Tibial nerve (tissue), 4 donors: ENCODE measurements at regions not wholly inside any gene's neighbourhood (a gene's known extent, or its start where the extent isn't known, plus 50 kb on each side); places are given as distances from the start of the nearest gene placed in this dataset.

Experiments
- DNase-seq, 2 donors: peaks; one replicate each; pipeline ENCODE4 v3.0.0-alpha.2; 2019; ENCODE audit warnings: low spot score in 2 of 2
- H3K27ac ChIP-seq, 4 donors: fragments of 200-600 bp; sonication (generic) in 3 of 4; one replicate each; pipeline ENCODE4 v1.5.1; 2017 to 2019; ENCODE audit warnings: mild to moderate bottlenecking in 1 of 4
- H3K27me3 ChIP-seq, 2 donors: fragments of 200-600 bp; sonication (generic) in 1 of 2; one replicate each; pipeline versions ENCODE4 v1.5.1 to v1.6.0; 2017 to 2019
- H3K36me3 ChIP-seq, 3 donors: fragments of 200-600 bp; sonication (generic); one replicate each; pipeline ENCODE4 v1.5.1; 2018 to 2019
- H3K4me1 ChIP-seq, 4 donors: fragments of 200-600 bp; sonication (generic) in 3 of 4; one replicate each; pipeline ENCODE4 v1.5.1; 2017 to 2019
- H3K4me3 ChIP-seq, 4 donors: fragments of 200-600 bp; sonication (generic) in 3 of 4; one replicate each; pipeline ENCODE4 v1.5.1; 2017 to 2019; ENCODE audit warnings: mild to moderate bottlenecking in 1 of 4, moderate library complexity in 1 of 4
- H3K9me3 ChIP-seq, 4 donors: fragments of 200-600 bp; sonication (generic) in 3 of 4; one replicate each; pipeline ENCODE4 v1.5.1; 2017 to 2019
- CTCF ChIP-seq, 5 experiments: fragments of 200-600 bp in 3 of 5; fragments of 450-650 bp in 2 of 5; sonication (generic) in 3 of 5; IDR thresholded peaks; one replicate each; pipeline ENCODE4 v1.5.1; 2016 to 2019; ENCODE audit warnings: antibody characterized with exemption in 5 of 5, mild to moderate bottlenecking in 3 of 5, moderate library complexity in 2 of 5
- EP300 ChIP-seq, 2 donors: sonication (generic); formaldehyde crosslinking; IDR thresholded peaks; one replicate each; pipeline ENCODE4 v1.6.1; 2017; ENCODE audit warnings: antibody characterized with exemption in 2 of 2, mild to moderate bottlenecking in 1 of 2
- POLR2A ChIP-seq, 2 donors: fragments of 450-650 bp; IDR thresholded peaks; one replicate each; pipeline ENCODE4 v1.6.1; 2017; ENCODE audit warnings: antibody characterized with exemption in 2 of 2, mild to moderate bottlenecking in 2 of 2, moderate library complexity in 2 of 2
- WGBS, 2 donors: methylation state at CpG; one replicate each; pipeline ENCODE4 v1.1.5; 2018; 5-methylcytosine and 5-hydroxymethylcytosine counted together

GRCh38 chr18:43380104-43380672 lies 102.9 kb upstream of the SYT4 start:
- no peaks in the 10 kb centered on the region for H3K36me3 ChIP-seq
- no peaks in the 10 kb centered on the region for H3K9me3 ChIP-seq
- TF ChIP-seq EP300 (IDR thresholded peaks at IDR 0.05) (no peak), CTCF (IDR thresholded peaks at IDR 0.05) (no peak), POLR2A (IDR thresholded peaks at IDR 0.05) (no peak)
- H3K4me3 ChIP-seq = no peak overlapping the region
- 42 to 47% methylated on average over 4 of the region's 4 CpGs for WGBS, 2 donors
- no peaks in the 10 kb centered on the region for H3K27me3 ChIP-seq
- H3K4me1 ChIP-seq = no peaks in the 10 kb centered on the region
- no peak for DNase-seq
- no peak overlapping the region for H3K27ac ChIP-seq

GRCh38 chr18:43382641-43383403 lies 105.5 kb upstream of the SYT4 start:
- no peak for TF ChIP-seq EP300 (IDR thresholded peaks at IDR 0.05)
- no peak for TF ChIP-seq POLR2A (IDR thresholded peaks at IDR 0.05)
- TF ChIP-seq CTCF (IDR thresholded peaks at IDR 0.05) = no peak
- WGBS, 2 donors = 49 to 53% methylated on average over 4 of the region's 4 CpGs
- no peak overlapping the region for H3K4me3 ChIP-seq
- H3K27me3 ChIP-seq = no peaks in the 10 kb centered on the region
- no peak overlapping the region for H3K27ac ChIP-seq
- no peaks in the 10 kb centered on the region for H3K4me1 ChIP-seq
- no peaks in the 10 kb centered on the region for H3K36me3 ChIP-seq
- DNase-seq = no peak
- no peaks in the 10 kb centered on the region for H3K9me3 ChIP-seq

GRCh38 chr18:43389163-43389562 lies 111.9 kb upstream of the SYT4 start:
- TF ChIP-seq CTCF (IDR thresholded peaks at IDR 0.05) (no peak), POLR2A (IDR thresholded peaks at IDR 0.05) (no peak)
- H3K4me3 ChIP-seq = no peak overlapping the region
- no peak overlapping the region for H3K27ac ChIP-seq
- DNase-seq = no peak
- H3K27me3 ChIP-seq = no peaks in the 10 kb centered on the region
- H3K36me3 ChIP-seq = no peaks in the 10 kb centered on the region
- peaks cover 0 to 12% (median 0%) of the 10 kb centered on the region in 4 donors for H3K4me1 ChIP-seq
- WGBS, 2 donors = 34 to 35% methylated on average over 2 of the region's 2 CpGs
- H3K9me3 ChIP-seq = no peaks in the 10 kb centered on the region

- TF ChIP-seq EP300 (IDR thresholded peaks at IDR 0.05) (no peak), CTCF (IDR thresholded peaks at IDR 0.05) (no peak), POLR2A (IDR thresholded peaks at IDR 0.05) (no peak)
- no peak for DNase-seq
- 38 to 45% methylated on average over 3 of the region's 3 CpGs for WGBS, 2 donors
- no peak overlapping the region for H3K27ac ChIP-seq
- no peak overlapping the region for H3K4me3 ChIP-seq
- H3K36me3 ChIP-seq = no peaks in the 10 kb centered on the region
- no peaks in the 10 kb centered on the region for H3K27me3 ChIP-seq
- H3K9me3 ChIP-seq = no peaks in the 10 kb centered on the region
- peaks cover 0 to 19% (median 0%) of the 10 kb centered on the region in 4 donors for H3K4me1 ChIP-seq
Observed at GRCh38 chr18:43392168-43392567, 114.9 kb upstream of the SYT4 start.

- Histone ChIP-seq H3K36me3 (no peaks in the 10 kb centered on the region), H3K27ac (no peak overlapping the region), H3K27me3 (no peaks in the 10 kb centered on the region), H3K9me3 (no peaks in the 10 kb centered on the region), H3K4me1 (peaks cover 0 to 19% (median 0%) of the 10 kb centered on the region in 4 donors), H3K4me3 (no peak overlapping the region)
- no peak for TF ChIP-seq CTCF (IDR thresholded peaks at IDR 0.05)
- no peak for TF ChIP-seq EP300 (IDR thresholded peaks at IDR 0.05)
- TF ChIP-seq POLR2A (IDR thresholded peaks at IDR 0.05) = no peak
- WGBS, 2 donors = 57 to 67% methylated on average over 2 of the region's 2 CpGs
- DNase-seq = no peak
Observed at GRCh38 chr18:43393174-43393573, 115.9 kb upstream of the SYT4 start.
